Uterus (tissue), 3 donors: ENCODE measurements at regions not wholly inside any gene's neighbourhood (a gene's known extent, or its start where the extent isn't known, plus 50 kb on each side); places are given as distances from the start of the nearest gene placed in this dataset.

Experiments
- DNase-seq, 2 donors: peaks; one replicate each; pipeline ENCODE4 v3.0.0-alpha.2; 2019 to 2020
- H3K27ac ChIP-seq, 2 donors: fragments of 200-600 bp; sonication (generic); 1 replicate in 1 of 2; 2 replicates in 1 of 2; pipeline ENCODE4 v1.5.1; 2016 to 2018
- H3K27me3 ChIP-seq, 2 donors: fragments of 200-600 bp; sonication (generic); one replicate each; pipeline ENCODE4 v1.5.1; 2018 to 2019; ENCODE audit warnings: control low read depth in 1 of 2
- H3K36me3 ChIP-seq, 2 donors: fragments of 200-600 bp; sonication (generic); one replicate each; pipeline ENCODE4 v1.5.1; 2019; ENCODE audit warnings: control low read depth in 1 of 2
- H3K4me1 ChIP-seq, 2 donors: fragments of 200-600 bp; sonication (generic); one replicate each; pipeline ENCODE4 v1.5.1; 2018 to 2019; ENCODE audit warnings: control low read depth in 1 of 2
- H3K4me3 ChIP-seq, 2 donors: fragments of 200-600 bp; sonication (generic); 1 replicate in 1 of 2; 2 replicates in 1 of 2; pipeline ENCODE4 v1.5.1; 2018 to 2019; ENCODE audit warnings: mild to moderate bottlenecking in 1 of 2
- H3K9me3 ChIP-seq, 2 donors: fragments of 200-600 bp; sonication (generic); one replicate each; pipeline ENCODE4 v1.5.1; 2019; ENCODE audit warnings: control low read depth in 1 of 2
- CTCF ChIP-seq, 4 experiments: fragments of 200-600 bp in 2 of 4; fragments of 450-650 bp in 2 of 4; sonication (generic) in 2 of 4; IDR thresholded peaks; one replicate each; pipeline ENCODE4 v1.5.1; 2016 to 2019; ENCODE audit warnings: antibody characterized with exemption in 4 of 4, mild to moderate bottlenecking in 2 of 4, moderate library complexity in 1 of 4
- POLR2A ChIP-seq, 2 donors: fragments of 450-650 bp; IDR thresholded peaks; one replicate each; pipeline ENCODE4 v1.6.1; 2016; ENCODE audit warnings: antibody characterized with exemption in 2 of 2, mild to moderate bottlenecking in 1 of 2, moderate library complexity in 1 of 2
- intact Hi-C: fragments of 100-400 bp; cut with DNase I; formaldehyde crosslinking; loops from one replicate; pipeline ENCODE4 v1.15.1; 2023; ENCODE audit warnings: low total_unique reads
- donor health status: DM: yes; HTN: yes; CAD: no.

GRCh38 chr14:81889529-81889928 lies 355.9 kb upstream of the SEL1L start:
- Histone ChIP-seq H3K4me1 (no peaks in the 10 kb centered on the region), H3K4me3 (no peak overlapping the region), H3K27ac (no peak overlapping the region), H3K36me3 (no peaks in the 10 kb centered on the region), H3K27me3 (no peaks in the 10 kb centered on the region), H3K9me3 (no peaks in the 10 kb centered on the region)
- DNase-seq: no peak
- TF ChIP-seq POLR2A (IDR thresholded peaks at IDR 0.05): no peak
- no peak for TF ChIP-seq CTCF (IDR thresholded peaks at IDR 0.05)
- intact Hi-C loops: no loop called here

- Histone ChIP-seq H3K36me3 (no peaks in the 10 kb centered on the region), H3K4me3 (no peak overlapping the region), H3K9me3 (no peaks in the 10 kb centered on the region), H3K27me3 (no peaks in the 10 kb centered on the region), H3K4me1 (no peaks in the 10 kb centered on the region), H3K27ac (no peak overlapping the region)
- no peak for TF ChIP-seq CTCF (IDR thresholded peaks at IDR 0.05)
- TF ChIP-seq POLR2A (IDR thresholded peaks at IDR 0.05): no peak
- intact Hi-C loops: no loop called here
- DNase-seq: no peak
These were observed 356.4 kb upstream of the SEL1L start for GRCh38 chr14:81890020-81890419.

GRCh38 chr14:81903477-81903876 lies 369.8 kb upstream of the SEL1L start:
- TF ChIP-seq CTCF (IDR thresholded peaks at IDR 0.05): no peak
- TF ChIP-seq POLR2A (IDR thresholded peaks at IDR 0.05): no peak
- Histone ChIP-seq H3K36me3 (no peaks in the 10 kb centered on the region), H3K27ac (no peak overlapping the region), H3K27me3 (no peaks in the 10 kb centered on the region), H3K4me3 (no peak overlapping the region), H3K9me3 (no peaks in the 10 kb centered on the region), H3K4me1 (no peaks in the 10 kb centered on the region)
- no peak for DNase-seq
- intact Hi-C loops: no loop called here

- TF ChIP-seq CTCF (IDR thresholded peaks at IDR 0.05) (no peak), POLR2A (IDR thresholded peaks at IDR 0.05) (no peak)
- Histone ChIP-seq H3K27me3 (no peaks in the 10 kb centered on the region), H3K36me3 (no peaks in the 10 kb centered on the region), H3K4me1 (no peaks in the 10 kb centered on the region), H3K27ac (no peak overlapping the region), H3K9me3 (no peaks in the 10 kb centered on the region), H3K4me3 (no peak overlapping the region)
- DNase-seq: no peak
- intact Hi-C loops: no loop called here
These were observed 393.4 kb upstream of the SEL1L start for GRCh38 chr14:81927070-81927469.

- Histone ChIP-seq H3K4me1 (no peaks in the 10 kb centered on the region), H3K27ac (no peak overlapping the region), H3K36me3 (no peaks in the 10 kb centered on the region), H3K4me3 (no peak overlapping the region), H3K9me3 (no peaks in the 10 kb centered on the region), H3K27me3 (no peaks in the 10 kb centered on the region)
- intact Hi-C loops: no loop called here
- TF ChIP-seq CTCF (IDR thresholded peaks at IDR 0.05): no peak
- TF ChIP-seq POLR2A (IDR thresholded peaks at IDR 0.05): no peak
- DNase-seq: no peak
These were observed 398.2 kb upstream of the SEL1L start for GRCh38 chr14:81931828-81932227.
